ENCODE measurements at regions not wholly inside any gene's neighbourhood (a gene's known extent, or its start where the extent isn't known, plus 50 kb on each side); places are given as distances from the start of the nearest gene placed in this dataset.

DNA sequence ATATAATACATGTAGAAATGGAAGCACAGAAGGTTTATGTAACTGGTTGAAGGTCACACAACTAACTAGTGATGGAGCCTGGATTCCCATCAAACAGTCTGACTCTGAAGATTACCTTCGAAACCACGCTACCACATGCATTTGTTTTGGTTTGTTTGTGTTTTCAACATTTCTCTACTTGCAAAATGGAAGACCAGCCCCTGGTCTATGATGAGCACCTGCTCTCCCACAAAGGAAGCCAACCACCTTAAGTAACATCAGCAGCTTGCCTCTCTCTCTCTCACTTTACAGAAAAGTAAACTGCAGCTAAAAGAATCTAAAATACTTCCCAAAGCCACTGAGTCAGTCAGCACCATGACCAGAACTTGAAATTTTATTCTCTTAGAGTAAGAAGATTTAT is 186.9 kb upstream of the TMPO start:
- TF ChIP-seq, protein P1, sequence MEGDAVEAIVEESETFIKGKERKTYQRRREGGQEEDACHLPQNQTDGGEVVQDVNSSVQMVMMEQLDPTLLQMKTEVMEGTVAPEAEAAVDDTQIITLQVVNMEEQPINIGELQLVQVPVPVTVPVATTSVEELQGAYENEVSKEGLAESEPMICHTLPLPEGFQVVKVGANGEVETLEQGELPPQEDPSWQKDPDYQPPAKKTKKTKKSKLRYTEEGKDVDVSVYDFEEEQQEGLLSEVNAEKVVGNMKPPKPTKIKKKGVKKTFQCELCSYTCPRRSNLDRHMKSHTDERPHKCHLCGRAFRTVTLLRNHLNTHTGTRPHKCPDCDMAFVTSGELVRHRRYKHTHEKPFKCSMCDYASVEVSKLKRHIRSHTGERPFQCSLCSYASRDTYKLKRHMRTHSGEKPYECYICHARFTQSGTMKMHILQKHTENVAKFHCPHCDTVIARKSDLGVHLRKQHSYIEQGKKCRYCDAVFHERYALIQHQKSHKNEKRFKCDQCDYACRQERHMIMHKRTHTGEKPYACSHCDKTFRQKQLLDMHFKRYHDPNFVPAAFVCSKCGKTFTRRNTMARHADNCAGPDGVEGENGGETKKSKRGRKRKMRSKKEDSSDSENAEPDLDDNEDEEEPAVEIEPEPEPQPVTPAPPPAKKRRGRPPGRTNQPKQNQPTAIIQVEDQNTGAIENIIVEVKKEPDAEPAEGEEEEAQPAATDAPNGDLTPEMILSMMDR (IDR thresholded peaks at IDR 0.05; ENCODE audit: insufficient read depth, low read length, poor library complexity, severe bottlenecking) = no peak
- no peak for TF ChIP-seq EZH2phosphoT487 (conservative IDR thresholded peaks at IDR 0.05; ENCODE audit: low read length)
